ENCODE measurements at regions not wholly inside any gene's neighbourhood (a gene's known extent, or its start where the extent isn't known, plus 50 kb on each side); places are given as distances from the start of the nearest gene placed in this dataset.

GRCh38 chr3:65233561-65233960 lies 545.8 kb upstream of the ADAMTS9 start:
- H3K4me3 ChIP-seq (ENCODE audit: low read length): no peak overlapping the region
- no peaks in the 10 kb centered on the region for H3K4me1 ChIP-seq (ENCODE audit: control insufficient read depth, insufficient read depth, low read length)
- WGBS (ENCODE audit: insufficient coverage, low lambda C conversion rate): 80% methylated on average over 1 of the region's 5 CpGs
- no peak for DNase-seq
- H3K36me3 ChIP-seq (ENCODE audit: control insufficient read depth, insufficient read depth, low read length): no peaks in the 10 kb centered on the region
- no peaks in the 10 kb centered on the region for H3K9me3 ChIP-seq (ENCODE audit: control insufficient read depth, low read depth, low read length)
- no peaks in the 10 kb centered on the region for H3K27me3 ChIP-seq (ENCODE audit: control insufficient read depth, insufficient read depth, low read length)
- no peak overlapping the region for H3K27ac ChIP-seq (ENCODE audit: low read length)

- WGBS (ENCODE audit: insufficient coverage, low lambda C conversion rate): 60% methylated on average over 1 of the region's 4 CpGs
- Histone ChIP-seq H3K9me3 (ENCODE audit: control insufficient read depth, low read depth, low read length) (no peaks in the 10 kb centered on the region), H3K36me3 (ENCODE audit: control insufficient read depth, insufficient read depth, low read length) (no peaks in the 10 kb centered on the region), H3K4me3 (ENCODE audit: low read length) (no peak overlapping the region), H3K27ac (ENCODE audit: low read length) (no peak overlapping the region), H3K27me3 (ENCODE audit: control insufficient read depth, insufficient read depth, low read length) (no peaks in the 10 kb centered on the region), H3K4me1 (ENCODE audit: control insufficient read depth, insufficient read depth, low read length) (no peaks in the 10 kb centered on the region)
- DNase-seq: no peak
Observed at GRCh38 chr3:65231544-65231943, 543.7 kb upstream of the ADAMTS9 start.

- no peak for DNase-seq
- no peak overlapping the region for H3K4me3 ChIP-seq (ENCODE audit: low read length)
- H3K4me1 ChIP-seq (ENCODE audit: control insufficient read depth, insufficient read depth, low read length): no peaks in the 10 kb centered on the region
- WGBS (ENCODE audit: insufficient coverage, low lambda C conversion rate): no CpG with 5 or more reads among the region's 14 CpGs
- H3K36me3 ChIP-seq (ENCODE audit: control insufficient read depth, insufficient read depth, low read length): no peaks in the 10 kb centered on the region
- no peaks in the 10 kb centered on the region for H3K9me3 ChIP-seq (ENCODE audit: control insufficient read depth, low read depth, low read length)
- no peak overlapping the region for H3K27ac ChIP-seq (ENCODE audit: low read length)
- H3K27me3 ChIP-seq (ENCODE audit: control insufficient read depth, insufficient read depth, low read length): no peaks in the 10 kb centered on the region
Observed at GRCh38 chr3:65230261-65231139, 542.7 kb upstream of the ADAMTS9 start.

GRCh38 chr3:65226287-65226686 lies 538.5 kb upstream of the ADAMTS9 start:
- Histone ChIP-seq H3K4me3 (ENCODE audit: low read length) (no peak overlapping the region), H3K36me3 (ENCODE audit: control insufficient read depth, insufficient read depth, low read length) (no peaks in the 10 kb centered on the region), H3K27me3 (ENCODE audit: control insufficient read depth, insufficient read depth, low read length) (no peaks in the 10 kb centered on the region), H3K27ac (ENCODE audit: low read length) (no peak overlapping the region), H3K4me1 (ENCODE audit: control insufficient read depth, insufficient read depth, low read length) (no peaks in the 10 kb centered on the region), H3K9me3 (ENCODE audit: control insufficient read depth, low read depth, low read length) (no peaks in the 10 kb centered on the region)
- no CpG with 5 or more reads among the region's 1 CpG for WGBS (ENCODE audit: insufficient coverage, low lambda C conversion rate)
- DNase-seq: no peak

GRCh38 chr3:65210026-65210814 lies 522.4 kb upstream of the ADAMTS9 start:
- H3K4me1 ChIP-seq (ENCODE audit: control insufficient read depth, insufficient read depth, low read length): no peaks in the 10 kb centered on the region
- no peak for DNase-seq
- no peaks in the 10 kb centered on the region for H3K36me3 ChIP-seq (ENCODE audit: control insufficient read depth, insufficient read depth, low read length)
- H3K4me3 ChIP-seq (ENCODE audit: low read length): no peak overlapping the region
- WGBS (ENCODE audit: insufficient coverage, low lambda C conversion rate): no CpG with 5 or more reads among the region's 1 CpG
- no peak overlapping the region for H3K27ac ChIP-seq (ENCODE audit: low read length)
- no peaks in the 10 kb centered on the region for H3K27me3 ChIP-seq (ENCODE audit: control insufficient read depth, insufficient read depth, low read length)
- no peaks in the 10 kb centered on the region for H3K9me3 ChIP-seq (ENCODE audit: control insufficient read depth, low read depth, low read length)

- Histone ChIP-seq H3K4me1 (ENCODE audit: control insufficient read depth, insufficient read depth, low read length) (no peaks in the 10 kb centered on the region), H3K36me3 (ENCODE audit: control insufficient read depth, insufficient read depth, low read length) (no peaks in the 10 kb centered on the region), H3K27ac (ENCODE audit: low read length) (no peak overlapping the region), H3K27me3 (ENCODE audit: control insufficient read depth, insufficient read depth, low read length) (peaks cover 2% of the 10 kb centered on the region), H3K9me3 (ENCODE audit: control insufficient read depth, low read depth, low read length) (no peaks in the 10 kb centered on the region), H3K4me3 (ENCODE audit: low read length) (no peak overlapping the region)
- DNase-seq: no peak
- 100% methylated on average over 1 of the region's 2 CpGs for WGBS (ENCODE audit: insufficient coverage, low lambda C conversion rate)
Observed at GRCh38 chr3:65202395-65202794, 514.6 kb upstream of the ADAMTS9 start.

- H3K36me3 ChIP-seq (ENCODE audit: control insufficient read depth, insufficient read depth, low read length): no peaks in the 10 kb centered on the region
- WGBS (ENCODE audit: insufficient coverage, low lambda C conversion rate): 60% methylated on average over 1 of the region's 2 CpGs
Observed at GRCh38 chr3:65201926-65202325, 514.1 kb upstream of the ADAMTS9 start.

GRCh38 chr3:65200310-65200970 lies 512.6 kb upstream of the ADAMTS9 start:
- H3K27me3 ChIP-seq (ENCODE audit: control insufficient read depth, insufficient read depth, low read length): peaks cover 2% of the 10 kb centered on the region
- no peaks in the 10 kb centered on the region for H3K9me3 ChIP-seq (ENCODE audit: control insufficient read depth, low read depth, low read length)
- H3K4me1 ChIP-seq (ENCODE audit: control insufficient read depth, insufficient read depth, low read length): no peaks in the 10 kb centered on the region
- H3K36me3 ChIP-seq (ENCODE audit: control insufficient read depth, insufficient read depth, low read length): no peaks in the 10 kb centered on the region
- DNase-seq: no peak
- no CpG with 5 or more reads among the region's 5 CpGs for WGBS (ENCODE audit: insufficient coverage, low lambda C conversion rate)
- H3K4me3 ChIP-seq (ENCODE audit: low read length): no peak overlapping the region
- H3K27ac ChIP-seq (ENCODE audit: low read length): no peak overlapping the region

More at GRCh38 chr3:65201926-65202325, 514.1 kb upstream of the ADAMTS9 start:
- H3K4me3 ChIP-seq (ENCODE audit: low read length): no peak overlapping the region
- no peak overlapping the region for H3K27ac ChIP-seq (ENCODE audit: low read length)
- H3K4me1 ChIP-seq (ENCODE audit: control insufficient read depth, insufficient read depth, low read length): no peaks in the 10 kb centered on the region
- peaks cover 2% of the 10 kb centered on the region for H3K27me3 ChIP-seq (ENCODE audit: control insufficient read depth, insufficient read depth, low read length)
- H3K9me3 ChIP-seq (ENCODE audit: control insufficient read depth, low read depth, low read length): no peaks in the 10 kb centered on the region
- no peak for DNase-seq

GRCh38 chr3:65196663-65197062 lies 508.9 kb upstream of the ADAMTS9 start:
- no CpG with 5 or more reads among the region's 3 CpGs for WGBS (ENCODE audit: insufficient coverage, low lambda C conversion rate)
- no peak overlapping the region for H3K27ac ChIP-seq (ENCODE audit: low read length)
- peaks cover 2% of the 10 kb centered on the region for H3K27me3 ChIP-seq (ENCODE audit: control insufficient read depth, insufficient read depth, low read length)
- H3K9me3 ChIP-seq (ENCODE audit: control insufficient read depth, low read depth, low read length): no peaks in the 10 kb centered on the region
- no peaks in the 10 kb centered on the region for H3K4me1 ChIP-seq (ENCODE audit: control insufficient read depth, insufficient read depth, low read length)
- no peak for DNase-seq
- H3K36me3 ChIP-seq (ENCODE audit: control insufficient read depth, insufficient read depth, low read length): no peaks in the 10 kb centered on the region
- no peak overlapping the region for H3K4me3 ChIP-seq (ENCODE audit: low read length)

GRCh38 chr3:65195211-65196006 lies 507.6 kb upstream of the ADAMTS9 start:
- no peak for DNase-seq
- WGBS (ENCODE audit: insufficient coverage, low lambda C conversion rate): no CpG with 5 or more reads among the region's 8 CpGs
- Histone ChIP-seq H3K27ac (ENCODE audit: low read length) (no peak overlapping the region), H3K36me3 (ENCODE audit: control insufficient read depth, insufficient read depth, low read length) (no peaks in the 10 kb centered on the region), H3K4me1 (ENCODE audit: control insufficient read depth, insufficient read depth, low read length) (no peaks in the 10 kb centered on the region), H3K9me3 (ENCODE audit: control insufficient read depth, low read depth, low read length) (no peaks in the 10 kb centered on the region), H3K27me3 (ENCODE audit: control insufficient read depth, insufficient read depth, low read length) (no peaks in the 10 kb centered on the region), H3K4me3 (ENCODE audit: low read length) (no peak overlapping the region)
